HG02981 (cell line): ENCODE measurements at regions not wholly inside any gene's neighbourhood (a gene's known extent, or its start where the extent isn't known, plus 50 kb on each side); places are given as distances from the start of the nearest gene placed in this dataset.
"Not testable (repeated sequence)": the region's sequence is repeated elsewhere in the genome, so short reads cannot be mapped to it uniquely, and the experiment has no call there.

Source experiments
- ATAC-seq: cut with Tn5 transposase; IDR thresholded peaks from one replicate; pipeline ENCODE4 v1.9.1; 2021; ENCODE audit warnings: mild to moderate bottlenecking, moderate library complexity; ENCODE audit not compliant: unreplicated experiment

DNA sequence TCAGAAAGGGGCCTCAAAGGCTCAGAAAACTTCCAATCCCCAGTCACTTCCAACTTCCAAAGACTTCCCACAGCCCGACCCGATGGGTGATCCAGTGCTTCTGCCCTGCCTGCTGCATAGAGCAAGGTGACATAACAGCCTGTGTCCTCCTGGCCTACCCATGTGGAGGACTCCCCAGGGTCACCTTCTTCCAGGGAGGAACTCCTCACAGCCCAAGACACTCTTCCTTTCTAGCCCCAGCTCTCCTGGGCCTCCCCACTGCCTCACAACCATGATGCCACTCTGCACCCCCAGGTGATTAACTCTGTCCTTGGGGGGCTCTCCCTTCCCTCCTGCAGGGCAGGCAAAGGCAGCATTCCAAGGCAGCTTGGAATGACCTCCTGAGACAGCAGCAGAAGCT lies 158.4 kb upstream of the PDE1C start:
- ATAC-seq = no peak

DNA sequence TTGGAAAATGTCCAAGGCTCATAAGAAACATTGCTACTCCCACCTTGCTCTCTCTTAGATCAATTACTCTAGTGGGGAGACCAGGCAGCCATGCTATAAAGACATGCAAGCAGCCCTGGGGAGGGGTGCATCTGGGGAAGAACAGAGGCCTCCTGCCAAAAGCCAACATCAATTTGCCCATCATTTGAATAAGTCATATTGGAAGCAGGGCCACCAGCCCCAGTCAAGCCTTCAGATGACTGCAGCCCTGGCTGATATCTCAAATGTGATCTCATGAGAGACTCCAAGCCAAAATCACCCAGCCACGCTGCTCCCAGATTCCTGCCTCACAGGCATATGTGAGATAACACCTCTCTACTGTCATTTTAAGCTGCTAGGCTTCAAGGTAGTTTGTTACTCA lies 157.5 kb upstream of the PDE1C start:
- ATAC-seq = no peak

DNA sequence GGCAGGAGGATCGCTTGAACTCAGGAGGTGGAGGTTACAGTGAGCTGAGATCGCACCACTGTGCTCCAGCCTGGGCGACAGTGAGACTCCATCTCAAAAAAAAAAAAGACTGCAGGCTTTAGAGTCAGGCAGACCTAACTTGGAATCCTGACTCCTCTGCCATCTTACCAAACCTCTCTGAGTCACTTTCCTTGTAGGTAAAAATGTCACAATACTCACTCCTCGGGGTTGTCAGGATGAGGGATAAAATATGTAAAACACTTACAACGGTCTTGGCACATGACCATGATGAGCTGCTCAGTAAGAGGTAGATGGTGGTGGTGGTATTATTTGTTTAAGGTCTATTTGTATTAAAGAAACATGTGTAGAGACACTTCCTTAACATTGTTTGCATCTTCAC lies 154.1 kb upstream of the PDE1C start:
- no peak for ATAC-seq

DNA sequence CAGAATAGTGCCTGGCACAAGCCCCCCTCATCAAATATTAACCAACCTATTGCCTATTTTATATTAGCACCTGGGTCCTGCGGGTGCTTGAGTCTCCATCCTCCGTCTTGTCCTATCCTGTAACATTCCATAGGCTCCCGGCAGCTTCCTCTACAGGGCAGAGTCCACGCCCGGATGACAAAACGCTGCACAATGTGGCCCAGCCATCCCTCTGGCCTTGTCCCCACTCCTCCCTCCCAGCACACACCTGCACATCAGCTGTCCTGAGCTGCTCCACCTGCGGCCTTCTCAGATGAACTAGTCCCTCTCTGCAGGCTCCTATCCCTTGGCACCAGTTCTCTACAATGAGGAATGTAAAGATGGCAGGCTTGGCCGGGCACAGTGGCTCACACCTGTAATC lies 153.5 kb upstream of the PDE1C start:
- ATAC-seq = no peak

DNA sequence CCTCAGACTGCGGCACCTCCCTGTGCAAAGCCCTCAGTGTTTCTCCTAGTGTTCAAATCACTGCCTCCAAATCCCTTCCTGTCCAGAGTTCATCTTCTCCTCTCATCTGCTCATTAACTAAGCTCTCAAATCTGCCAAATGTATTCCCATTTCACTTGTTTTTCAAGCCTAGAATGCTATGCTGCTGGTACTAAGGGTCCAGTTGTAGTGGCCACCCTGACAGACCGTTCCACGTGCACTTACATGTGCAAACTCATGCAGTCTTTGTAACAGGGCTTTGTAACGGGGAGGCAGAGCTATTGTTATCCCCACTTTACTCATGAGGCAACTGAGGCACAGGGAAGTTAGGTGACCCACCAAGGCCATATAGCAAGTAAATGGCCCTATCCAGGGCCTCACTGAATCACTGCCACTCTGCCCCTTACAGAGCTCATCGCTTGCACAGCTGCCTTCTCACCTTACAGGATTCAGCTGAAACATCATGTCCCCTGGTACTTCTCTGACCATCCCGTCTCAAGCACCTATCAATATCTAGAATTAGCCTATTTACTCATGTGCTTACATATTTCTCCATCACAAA lies 153.0 kb upstream of the PDE1C start:
- ATAC-seq = no peak

DNA sequence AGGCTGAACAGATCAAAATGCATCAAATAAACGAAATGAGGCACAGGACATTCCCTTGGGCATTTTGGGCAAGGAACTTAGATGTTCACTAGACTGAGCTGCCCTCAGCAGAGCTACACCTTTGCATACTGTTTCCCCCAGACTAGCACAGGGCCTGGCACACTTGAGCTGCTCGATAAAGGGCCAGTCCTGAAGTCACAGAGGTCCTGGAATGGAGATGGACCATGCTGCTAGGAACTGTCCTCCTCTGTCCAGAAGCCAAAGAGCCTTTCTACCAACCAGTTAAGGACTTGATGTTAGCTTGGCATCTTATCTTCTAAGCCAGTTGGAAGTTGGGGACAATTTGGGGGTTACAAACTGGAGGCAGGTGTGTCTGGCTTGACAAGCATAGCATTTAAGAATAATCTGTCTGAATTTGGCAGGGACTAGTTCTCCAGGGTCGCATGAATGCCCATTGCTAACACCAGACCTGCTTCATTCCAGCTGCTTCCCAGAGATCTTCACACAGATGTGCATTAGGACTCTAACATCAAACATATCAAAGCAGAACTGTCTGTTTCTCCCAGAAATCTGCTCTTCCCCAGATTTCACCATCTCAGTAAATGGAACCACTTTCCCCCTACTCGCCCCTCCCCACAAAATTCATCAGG lies 152.2 kb upstream of the PDE1C start:
- ATAC-seq = no peak

DNA sequence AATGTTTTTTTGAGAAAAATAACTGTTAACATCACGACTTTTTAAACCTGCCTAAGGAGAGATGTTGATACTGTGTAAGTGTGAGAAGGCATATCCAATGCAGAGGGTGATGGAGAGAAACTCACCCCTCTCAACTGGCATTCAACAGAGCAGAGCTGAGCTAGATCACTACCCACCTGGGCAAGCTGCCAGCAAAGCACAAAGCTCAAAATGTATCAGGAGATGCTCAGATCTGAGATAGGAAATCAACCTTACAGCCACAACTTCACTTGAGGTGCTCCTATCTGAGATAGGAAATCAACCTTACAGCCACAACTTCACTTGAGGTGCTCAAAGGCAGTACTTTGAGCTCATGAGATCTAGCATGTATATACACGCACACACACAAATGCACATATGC lies 151.5 kb upstream of the PDE1C start:
- ATAC-seq = no peak

DNA sequence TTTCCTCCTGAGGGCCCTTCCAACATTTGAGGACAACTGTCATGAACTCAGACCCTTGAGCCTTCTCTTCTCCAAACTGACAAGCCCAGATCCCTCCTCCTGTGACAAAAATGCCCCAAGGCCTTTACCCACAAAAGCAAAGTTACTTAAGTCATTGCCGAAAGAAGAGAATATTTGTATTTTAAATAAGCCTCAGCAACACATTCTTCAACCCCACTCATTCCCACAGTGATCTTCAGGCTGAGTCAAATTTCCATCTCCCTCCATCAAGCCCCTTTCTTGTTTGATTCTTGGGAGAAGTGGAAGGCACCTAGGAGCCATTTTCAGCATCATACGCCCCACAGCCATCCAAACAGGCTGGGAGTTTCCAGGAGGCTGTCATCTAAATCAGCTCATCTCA lies 150.8 kb upstream of the PDE1C start:
- ATAC-seq = no peak

DNA sequence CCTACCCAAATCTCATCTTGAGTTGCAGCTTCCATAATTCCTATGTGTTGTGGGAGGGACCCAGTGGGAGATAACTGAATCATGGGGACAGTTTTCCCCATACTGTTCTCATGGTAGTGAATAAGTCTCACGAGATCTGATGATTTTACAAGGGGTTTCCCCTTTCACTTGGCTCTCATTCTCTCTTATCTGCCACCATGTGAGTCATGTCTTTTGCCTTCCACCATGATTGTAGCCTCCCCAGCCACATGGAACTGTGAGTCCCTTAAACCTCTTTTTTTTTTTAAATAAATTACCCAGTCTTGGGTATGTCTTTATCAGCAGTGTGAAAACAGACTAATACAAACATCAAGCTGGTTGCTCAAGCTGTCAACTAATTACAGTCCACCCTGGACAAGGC lies 149.6 kb upstream of the PDE1C start:
- not testable (repeated sequence) for ATAC-seq

DNA sequence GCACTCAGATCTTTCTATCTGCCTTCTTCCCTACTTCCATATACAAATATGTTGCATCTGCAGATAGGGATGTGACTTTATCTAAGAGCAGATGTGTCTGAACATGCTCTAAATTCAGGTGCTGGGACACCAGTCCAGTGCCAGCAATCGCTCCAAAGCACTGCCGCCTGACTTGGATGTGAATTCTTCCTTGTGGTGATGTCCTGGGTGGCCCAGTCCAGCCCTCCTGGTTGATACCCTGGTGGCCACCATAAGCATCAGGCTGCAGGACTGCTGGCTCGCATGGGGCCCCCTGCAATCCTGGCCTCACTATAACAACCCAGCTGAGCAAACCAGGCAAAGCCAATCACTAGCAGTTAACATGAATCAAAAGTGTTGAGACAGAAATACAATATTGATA lies 149.2 kb upstream of the PDE1C start:
- no peak for ATAC-seq

DNA sequence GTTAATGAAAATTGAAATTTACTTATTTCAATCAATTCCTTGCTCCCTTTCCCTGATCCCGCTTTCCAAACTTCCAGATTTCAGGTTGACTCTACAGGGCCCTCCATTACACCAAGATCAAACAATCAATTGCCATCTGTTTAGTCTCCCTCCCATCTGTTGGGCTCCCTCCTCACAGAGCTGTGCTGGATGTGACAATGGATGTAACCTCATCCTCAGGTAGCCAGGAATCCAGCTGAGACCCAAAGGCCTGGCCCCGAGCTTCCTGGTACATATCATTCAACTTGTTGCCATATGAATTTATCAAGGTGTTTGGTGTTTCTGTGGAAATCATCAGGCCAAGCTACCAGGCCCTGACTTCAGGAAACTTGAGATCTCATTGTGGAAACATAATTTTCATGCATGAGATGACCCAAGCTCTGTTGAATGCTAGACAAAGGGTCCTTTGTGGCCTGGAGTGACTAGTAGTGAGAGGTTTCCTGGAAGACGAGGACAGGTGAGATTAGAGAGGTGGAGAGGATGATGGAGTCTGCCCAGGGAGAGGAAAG lies 148.6 kb upstream of the PDE1C start:
- ATAC-seq = no peak

DNA sequence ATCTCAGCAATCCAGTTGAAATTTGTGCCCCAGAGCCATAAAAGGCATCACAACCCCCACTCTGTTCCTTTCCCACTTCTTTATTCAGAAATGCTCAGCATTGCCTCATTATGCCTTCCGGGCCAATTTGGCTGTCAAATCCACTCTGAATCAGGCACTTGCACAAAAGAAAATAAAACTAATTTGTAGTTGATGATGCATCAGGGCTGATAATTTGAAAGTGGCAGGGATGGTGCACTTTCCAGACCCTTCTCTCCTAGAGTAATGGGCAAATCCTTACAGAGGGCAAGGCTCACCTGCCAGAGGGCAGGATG lies 147.9 kb upstream of the PDE1C start:
- no peak for ATAC-seq

DNA sequence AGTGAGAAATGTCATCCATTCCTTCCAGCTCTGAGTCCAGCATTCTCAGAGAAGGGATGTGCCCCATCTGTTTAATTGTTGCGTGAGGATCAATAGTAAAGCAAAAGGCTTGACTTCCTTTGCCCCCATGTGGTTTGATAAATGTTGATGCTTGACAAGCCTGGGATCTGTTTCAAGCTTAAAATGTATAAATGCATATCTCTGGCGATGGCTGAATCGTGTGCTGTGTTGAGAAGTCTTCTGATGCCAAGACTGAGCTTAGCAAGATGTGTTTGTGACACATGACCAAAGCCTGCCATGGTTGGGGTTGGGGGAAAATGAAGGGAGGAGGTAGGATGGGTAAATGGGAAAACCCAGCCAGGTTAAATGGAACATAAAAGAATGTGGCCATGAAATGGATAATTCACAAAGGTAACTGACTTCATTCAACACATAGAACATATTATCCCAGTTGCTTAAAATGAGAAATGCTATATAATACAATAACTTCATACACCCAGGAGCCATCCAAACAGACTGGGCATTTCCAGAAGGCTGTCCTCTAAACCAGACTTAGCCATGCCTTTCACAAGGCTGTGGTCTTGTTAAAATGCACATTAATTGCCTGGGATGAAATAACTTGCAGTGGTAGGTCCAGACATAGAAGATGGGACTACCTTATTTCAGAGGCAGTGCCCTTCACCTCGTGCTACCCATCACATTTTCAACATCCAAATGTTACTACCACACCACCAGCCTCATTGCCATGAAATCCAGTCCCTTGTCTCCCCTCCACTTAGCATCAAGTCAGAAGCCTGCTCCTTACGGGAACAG lies 147.3 kb upstream of the PDE1C start:
- no peak for ATAC-seq

DNA sequence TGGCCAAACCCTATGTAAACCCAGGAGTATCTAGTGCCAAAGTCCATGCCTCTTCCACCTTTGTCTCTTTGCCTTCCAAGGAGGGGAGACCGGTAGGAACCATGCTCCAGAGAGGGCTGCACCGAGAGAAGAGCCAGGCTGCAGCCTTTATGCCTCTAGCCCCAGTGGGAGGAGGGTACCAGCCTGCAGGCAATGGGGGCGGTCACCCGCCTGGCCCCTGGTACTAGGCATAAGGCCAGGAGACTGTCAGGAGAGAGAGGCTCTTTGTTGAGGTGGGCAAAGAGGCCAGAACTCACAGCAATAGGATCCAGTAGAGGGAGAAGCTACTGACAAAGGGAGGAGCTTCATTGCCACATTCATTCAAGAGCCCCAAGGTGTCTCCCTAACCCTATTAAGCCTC lies 146.6 kb upstream of the PDE1C start:
- no peak for ATAC-seq

DNA sequence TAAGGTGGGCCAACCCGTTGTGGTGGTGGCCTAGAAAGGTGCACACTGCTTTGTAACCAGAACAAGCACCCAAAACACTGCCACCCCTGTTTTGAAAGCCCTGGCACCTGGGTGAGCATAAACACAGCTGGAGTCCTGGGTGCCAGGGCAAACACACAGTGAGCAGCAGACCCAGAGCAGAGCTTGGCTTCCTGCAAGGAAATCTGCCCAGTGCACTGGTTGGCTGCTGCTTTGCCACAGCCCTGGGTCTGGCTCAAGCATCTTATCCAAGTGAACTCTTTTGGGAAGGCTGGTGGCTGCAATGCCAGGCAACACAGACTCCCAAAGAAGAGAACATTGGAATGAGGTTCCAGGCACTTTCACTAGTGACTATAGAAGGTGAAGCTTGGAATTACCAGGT lies 145.5 kb upstream of the PDE1C start:
- ATAC-seq = no peak

DNA sequence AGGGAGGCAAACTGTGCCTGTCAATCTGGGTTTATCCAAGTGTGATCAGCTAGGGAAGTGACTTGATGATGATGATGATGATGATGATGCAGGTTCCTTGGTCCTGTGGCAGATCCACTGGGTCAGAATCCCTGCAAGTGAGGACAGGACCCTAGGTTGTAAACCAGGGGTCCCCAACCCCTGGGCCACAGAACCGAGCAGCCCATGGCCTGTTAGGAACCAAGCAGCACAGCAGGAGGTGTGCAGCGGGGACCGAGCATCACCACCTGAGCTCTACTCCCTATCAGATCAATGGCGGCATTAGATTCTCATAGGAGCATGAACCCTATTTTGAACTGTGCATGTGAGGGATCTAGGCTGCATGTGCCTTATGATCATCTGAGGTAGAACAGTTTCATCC lies 144.7 kb upstream of the PDE1C start:
- ATAC-seq = no peak

DNA sequence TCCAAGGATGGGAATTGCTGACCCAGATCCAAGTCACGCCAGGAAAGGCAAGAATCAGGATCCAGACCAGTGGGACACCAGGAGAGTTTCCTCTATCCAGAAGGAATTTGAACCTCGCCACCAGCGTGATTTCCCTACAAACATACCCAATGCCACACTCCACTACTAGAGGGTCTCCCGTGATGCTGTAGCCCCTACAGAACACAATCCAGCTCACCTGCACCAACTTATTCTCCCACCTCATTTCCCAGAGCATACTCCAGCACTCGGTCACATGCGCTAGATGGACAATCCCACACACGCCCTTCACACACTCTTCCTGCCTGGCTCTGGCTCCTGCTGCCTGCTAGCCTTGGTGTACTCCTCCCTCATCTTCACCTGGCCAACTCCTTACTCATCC lies 142.1 kb upstream of the PDE1C start:
- ATAC-seq = no peak

DNA sequence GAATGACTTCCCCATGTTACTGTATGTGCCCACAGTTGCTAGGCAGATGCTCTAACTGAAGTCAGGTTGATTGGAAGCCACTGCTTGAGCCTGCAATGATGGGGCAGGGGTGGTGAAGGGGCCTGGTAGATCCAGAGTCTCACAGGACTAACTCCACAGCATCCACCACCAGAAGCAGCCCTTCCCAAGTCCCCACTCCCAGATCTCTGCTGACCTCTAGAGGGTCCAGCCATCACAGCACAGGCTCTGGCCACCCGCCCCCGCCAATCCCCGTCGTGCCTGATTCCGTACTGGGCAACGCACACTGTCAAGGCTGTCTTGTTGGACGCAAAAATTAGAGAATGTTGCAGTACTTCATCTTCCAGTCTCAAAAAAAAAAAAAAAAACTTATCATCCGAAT lies 136.8 kb upstream of the PDE1C start:
- ATAC-seq = no peak

DNA sequence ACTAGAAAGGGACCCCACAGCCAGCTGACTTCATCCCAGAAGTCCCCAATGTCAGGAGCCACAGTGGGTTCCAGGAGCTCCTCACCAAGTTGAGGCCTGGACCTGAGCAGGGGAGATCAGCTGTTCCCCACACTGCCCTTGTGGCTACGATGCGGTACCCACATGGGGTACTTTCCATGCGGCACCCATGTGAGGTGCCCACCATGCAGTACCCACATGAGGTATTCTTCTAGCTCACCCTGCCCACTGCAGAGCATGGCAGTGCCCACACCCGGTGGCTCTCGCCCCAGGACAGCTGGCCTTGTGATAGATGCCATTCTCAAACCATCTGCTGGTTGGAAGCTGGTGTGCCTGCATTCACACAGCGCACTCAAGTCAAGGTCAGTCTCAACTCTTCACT lies 136.3 kb upstream of the PDE1C start:
- no peak for ATAC-seq

DNA sequence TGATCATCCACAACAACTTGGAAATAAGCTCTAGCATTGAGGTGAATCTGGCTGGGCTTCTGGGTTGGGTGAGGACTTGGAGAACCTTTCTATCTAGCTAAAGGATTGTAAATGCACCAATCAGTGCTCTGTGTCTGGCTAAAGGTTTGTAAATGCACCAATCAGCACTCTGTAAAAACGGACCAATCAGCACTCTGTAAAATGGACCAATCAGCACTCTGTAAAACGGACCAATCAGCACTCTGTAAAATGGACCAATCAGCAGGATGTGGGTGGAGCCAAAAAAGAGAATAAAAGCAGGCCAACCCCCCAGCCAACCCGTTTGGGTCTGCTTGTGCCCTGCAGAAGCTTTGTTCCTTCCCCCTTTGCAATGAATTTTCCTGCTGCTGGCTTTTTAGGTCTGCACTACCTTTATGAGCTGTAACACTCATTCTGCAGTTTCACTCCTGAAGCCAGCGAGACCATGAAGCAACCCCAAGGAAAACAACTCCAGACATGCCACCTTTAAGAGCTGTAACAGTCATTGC lies 135.2 kb upstream of the PDE1C start:
- not testable (repeated sequence) for ATAC-seq

DNA sequence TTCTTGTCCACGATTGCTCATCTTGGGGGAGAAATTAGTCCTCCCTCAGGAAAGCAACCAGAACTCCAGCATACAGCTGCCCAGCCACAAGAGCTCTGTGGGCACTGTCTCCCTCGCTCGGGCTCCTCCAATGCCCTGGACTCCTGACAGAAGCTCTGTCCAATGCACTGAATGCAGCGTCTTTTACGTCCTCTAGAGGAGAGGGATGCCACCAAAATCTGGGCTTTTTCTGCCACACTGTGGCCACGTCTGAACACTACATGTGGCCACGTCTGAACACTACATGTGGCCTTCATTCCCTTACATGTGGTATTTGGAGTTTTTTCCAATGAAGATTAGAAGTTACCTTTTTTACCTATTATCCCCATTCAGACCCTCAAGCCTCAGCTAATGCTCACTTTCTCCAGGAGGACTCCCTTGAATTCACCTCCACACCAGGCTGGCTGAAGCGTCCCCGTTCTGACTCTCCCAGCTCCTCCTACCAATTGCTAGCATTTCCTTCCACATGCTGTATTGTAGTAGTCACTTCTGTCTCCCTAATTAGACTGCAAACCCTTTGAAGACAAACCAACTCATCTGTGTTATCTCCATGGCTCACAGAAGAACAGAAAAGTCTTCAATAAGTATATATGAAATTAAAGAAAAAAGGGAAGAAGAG lies 134.3 kb upstream of the PDE1C start:
- ATAC-seq = no peak

DNA sequence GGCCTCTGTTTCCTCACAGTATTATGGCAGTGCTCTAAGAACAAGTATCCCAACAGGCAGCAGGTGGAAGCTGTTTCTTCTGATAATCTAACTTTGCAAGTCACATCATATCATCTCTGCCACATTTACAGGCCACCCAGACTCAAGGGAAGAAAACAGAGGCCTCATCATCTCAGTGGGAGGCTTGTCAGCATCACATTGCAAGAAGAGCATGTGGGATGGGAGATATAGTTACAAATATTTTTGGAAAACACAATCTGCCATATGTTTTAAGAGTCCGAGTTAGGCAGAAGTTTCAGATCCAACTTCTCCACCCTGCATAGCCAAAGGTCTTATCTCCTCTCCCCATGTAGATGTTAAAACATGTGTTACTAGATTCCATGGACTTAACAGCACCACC lies 130.4 kb upstream of the PDE1C start:
- no peak for ATAC-seq
